ENCODE measurements at regions not wholly inside any gene's neighbourhood (a gene's known extent, or its start where the extent isn't known, plus 50 kb on each side); places are given as distances from the start of the nearest gene placed in this dataset.
"Not testable (repeated sequence)": the region's sequence is repeated elsewhere in the genome, so short reads cannot be mapped to it uniquely, and the experiment has no call there.

DNA sequence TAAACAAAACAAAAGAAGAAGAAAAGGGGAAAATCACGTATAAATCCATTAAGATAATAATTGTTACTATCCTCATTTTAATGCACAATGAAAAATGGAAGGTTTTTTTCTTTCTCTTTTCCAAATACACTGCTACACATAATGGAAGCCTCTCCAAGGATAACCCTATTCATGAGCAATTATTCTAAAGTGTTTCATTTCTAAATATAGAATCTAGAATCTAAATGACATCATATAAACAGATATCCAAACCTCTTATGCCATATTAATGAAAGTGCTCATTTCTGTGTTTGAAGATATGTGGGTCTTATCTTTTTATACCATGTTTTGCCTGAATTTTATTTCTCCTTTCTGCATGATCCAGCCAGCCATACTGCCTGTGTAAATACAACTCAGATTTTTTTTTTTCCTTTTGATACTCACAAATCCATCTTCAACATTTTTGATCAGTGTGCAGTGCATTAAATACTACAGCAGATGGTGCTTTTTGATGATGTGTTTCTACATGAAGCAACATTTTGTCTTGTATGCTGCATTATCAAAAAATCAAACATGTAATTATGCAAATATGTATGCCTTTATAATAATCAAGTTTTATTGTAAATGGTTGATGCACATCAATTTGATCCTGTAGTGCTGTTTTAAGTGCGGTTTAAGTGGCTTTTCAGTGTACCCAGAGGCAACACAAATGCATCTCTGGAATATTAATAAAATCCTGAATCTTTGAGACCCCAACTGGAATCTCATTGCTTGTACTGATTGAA, 625.6 kb upstream of the PTBP2 start:
- DNase-seq, result no peak

GRCh38 chr1:96096613-96097321, 624.8 kb upstream of the PTBP2 start:
- peak; percentile 12 for DNase-seq

- peak; percentile 35 for DNase-seq
These were observed 617.1 kb upstream of the PTBP2 start for GRCh38 chr1:96104506-96104905.

DNA sequence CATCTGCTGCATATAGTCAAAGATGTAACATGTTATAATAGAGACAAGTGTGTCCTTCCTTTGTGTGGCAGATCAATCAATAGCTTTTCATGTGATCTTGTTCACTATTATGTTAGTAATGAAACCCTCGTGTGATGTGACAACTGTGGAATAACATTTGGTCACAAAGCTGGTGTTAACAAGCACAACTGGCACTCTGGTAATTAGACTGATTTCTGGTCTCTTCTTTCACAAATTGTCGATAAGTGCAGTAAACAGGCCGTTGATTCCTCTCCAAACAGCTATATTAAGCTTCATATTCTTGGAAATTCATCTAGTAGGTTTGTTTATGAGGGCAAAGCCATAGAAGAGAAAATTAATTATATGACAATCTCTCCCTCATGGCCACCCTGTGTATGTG, 616.7 kb upstream of the PTBP2 start:
- no peak for DNase-seq

DNA sequence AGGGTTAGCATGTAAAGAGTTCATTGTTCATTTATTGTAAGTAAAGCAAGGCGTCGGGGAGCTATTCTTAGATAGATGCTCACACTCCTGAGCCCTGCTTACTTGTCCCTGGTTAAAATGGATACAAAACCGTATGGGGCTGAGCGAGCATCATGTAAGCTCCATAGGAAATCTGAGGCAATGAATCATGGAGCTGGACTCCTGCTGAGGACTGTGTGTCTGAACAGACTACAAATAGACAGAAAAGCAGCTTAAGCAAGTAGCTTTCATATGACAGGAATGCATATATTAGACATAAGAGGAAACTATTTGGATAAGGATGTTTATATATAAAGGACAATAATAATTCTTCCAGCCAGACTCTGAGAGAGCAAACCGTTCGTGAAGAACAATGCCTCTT, 604.9 kb upstream of the PTBP2 start:
- DNase-seq, result peak; percentile 77

GRCh38 chr1:96130432-96130831, 591.2 kb upstream of the PTBP2 start:
- DNase-seq, result no peak

DNA sequence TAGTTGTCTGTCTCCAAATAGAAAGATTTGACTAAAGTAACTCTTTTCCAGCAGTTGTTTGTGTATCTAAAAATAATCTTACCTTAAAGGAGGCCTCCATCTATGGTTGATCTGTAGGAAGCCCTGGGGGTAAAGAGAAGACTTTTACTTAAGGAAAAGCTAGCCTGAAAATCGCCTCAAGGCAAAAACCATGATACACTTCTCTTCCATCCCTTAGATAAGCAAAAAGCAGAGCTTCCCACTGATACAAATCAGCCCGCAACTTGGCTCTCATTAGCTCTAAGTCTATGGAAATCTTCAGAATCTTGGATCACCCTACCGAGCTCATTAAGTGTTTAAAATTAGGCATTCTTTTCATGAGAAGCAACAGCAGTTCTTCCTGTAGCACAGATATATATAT, 576.9 kb upstream of the PTBP2 start:
- DNase-seq, result no peak

GRCh38 chr1:96145492-96145891, 576.1 kb upstream of the PTBP2 start:
- DNase-seq, result no peak

DNA sequence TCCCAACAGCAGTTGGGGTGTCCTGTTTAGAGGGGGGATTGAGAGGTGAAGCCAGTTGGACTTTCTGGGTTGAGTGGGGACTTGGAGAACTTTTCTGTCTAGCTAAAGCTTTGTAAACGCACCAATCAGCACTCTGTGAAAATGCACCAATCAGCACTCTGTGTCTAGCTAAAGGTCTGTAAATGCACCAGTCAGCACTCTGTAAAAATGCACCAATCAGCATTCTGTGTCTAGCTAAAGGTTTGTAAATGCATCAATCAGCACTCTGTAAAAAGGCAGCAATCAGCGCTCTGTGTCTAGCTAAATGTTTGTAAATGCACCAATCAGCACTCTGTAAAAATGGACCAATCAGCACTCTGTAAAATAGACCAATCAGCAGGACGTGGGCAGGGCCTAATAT, 568.6 kb upstream of the PTBP2 start:
- DNase-seq, result not testable (repeated sequence)

DNA sequence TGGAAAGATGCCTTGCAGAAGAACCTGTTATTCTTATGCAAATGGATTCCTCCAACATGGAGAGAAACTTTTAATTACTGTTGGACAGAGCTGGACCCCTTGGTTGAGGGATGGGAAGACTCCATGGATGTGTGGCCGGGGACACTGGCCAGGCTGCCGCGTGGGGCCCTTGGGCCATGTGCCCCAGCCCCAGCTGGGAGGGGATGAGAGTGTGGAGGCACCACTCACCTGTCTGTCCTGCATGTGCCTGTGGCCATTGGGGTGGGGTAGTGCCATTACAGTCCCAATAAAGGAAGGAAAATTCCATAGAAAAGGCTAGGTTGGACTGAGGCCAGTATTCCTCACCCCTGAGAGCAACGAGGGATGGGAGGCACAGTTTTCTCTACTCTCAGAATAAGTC, 564.5 kb upstream of the PTBP2 start:
- DNase-seq, result no peak

DNA sequence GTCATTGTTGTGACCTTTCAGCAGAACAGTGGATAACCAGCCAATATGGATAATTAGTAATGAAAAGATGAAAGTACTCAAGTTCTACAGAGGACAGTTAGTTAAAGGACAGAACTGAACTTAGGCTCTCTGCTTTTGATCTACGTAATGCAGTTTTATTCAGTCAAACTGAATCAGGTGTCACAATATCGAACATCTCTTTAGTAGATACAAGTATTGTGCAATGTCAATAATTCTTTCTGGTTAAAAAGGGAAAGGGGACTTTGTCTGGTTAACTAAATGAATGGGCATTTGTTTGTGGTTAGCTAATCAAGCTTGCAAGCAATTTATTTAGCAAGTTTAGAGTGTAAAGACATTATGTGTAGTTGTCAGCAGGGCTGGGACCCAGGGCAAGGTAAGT, 562.2 kb upstream of the PTBP2 start:
- no peak for DNase-seq

DNA sequence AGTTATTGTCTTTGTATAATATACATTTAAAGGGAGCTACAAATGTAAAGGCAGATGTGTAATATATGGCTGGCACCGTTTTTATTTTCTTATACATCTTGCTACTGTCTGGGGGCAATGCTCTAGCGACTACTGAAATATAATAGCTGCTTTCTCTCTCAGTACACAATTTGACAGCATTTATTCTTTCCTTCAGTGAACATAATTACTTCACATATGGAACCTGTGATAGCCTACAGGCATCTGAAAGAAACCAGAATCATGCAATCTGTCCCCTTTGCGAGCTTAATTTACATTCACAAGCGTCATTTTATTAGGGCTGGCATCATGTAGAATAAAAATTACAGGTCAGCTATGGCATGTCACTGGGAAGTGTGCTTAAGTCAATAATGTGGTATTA, 557.5 kb upstream of the PTBP2 start:
- no peak for DNase-seq

DNA sequence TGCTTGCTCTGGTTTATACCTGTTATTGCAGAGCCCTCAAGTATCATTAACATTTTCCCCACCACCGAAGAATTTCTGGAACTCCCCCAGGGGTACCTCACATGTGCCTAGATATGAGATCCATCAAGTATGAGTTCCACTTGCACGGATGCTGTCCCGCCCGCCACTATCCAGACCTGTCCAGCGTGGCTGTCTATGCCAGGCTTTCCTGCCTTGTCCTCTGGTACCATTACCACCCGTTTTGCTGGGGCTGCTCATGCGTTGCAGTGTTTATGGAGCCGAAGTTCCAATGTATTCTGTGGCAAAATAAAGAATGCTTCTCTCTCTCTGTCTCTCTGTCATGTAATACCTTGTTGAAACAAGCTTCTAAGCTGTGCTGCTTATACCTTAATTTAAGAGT, 543.5 kb upstream of the PTBP2 start:
- DNase-seq, result no peak

DNA sequence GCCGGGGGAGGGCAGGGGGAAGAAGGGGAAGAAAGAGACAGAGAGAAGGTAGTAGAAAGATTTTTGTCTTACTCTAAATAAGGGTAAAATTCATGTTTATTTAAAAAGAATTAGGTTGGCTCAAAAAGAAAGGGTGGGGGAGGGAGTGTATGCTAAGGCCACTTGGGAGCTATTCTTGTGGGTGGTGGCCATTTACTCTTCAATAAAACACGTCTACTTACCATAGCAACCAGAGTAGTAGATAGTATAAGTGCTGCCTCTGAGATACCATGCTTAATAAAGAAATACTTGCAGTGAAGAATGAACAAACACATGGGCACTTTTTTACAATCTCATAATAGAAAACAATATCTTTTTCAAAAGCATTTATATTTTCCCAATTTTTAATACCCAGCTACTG, 538.1 kb upstream of the PTBP2 start:
- no peak for DNase-seq

DNA sequence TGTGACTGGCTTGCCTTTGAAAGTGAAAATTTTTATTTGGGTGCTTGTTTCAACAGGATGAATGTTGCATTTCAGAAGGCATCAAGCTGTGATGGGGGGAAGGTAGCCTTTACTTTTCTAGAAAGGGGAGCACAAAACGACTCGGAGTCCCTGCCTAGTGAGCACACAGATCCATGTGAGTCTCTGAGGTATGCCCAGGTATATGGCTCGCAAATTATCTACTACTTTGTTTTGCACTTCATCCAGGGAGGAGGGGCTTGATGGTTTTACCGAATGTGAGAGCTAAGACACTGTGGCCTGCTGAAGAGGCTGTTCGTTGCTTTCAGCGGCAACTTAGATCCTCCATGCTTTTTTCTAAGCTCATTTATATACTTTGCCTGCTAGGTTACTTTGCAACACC, 537.7 kb upstream of the PTBP2 start:
- no peak for DNase-seq

DNA sequence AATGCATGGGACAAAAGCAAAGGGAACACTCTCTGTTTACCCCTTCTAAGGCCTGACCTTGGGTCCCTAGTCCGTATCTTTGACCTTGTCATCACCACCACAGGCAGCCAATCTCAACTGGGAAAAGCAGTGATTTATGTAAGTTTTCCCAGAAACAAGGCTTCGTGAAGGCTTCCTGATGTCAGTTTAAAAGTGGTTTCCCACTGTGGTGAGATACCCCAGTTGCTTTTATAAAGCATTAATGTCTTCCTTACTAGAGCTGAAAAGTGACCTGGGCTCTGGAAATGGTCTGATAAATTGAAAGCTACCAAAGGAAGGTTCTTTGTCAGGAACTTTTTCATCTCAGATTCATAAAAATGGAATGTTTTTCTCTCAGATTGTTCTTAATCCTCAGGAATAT, 536.4 kb upstream of the PTBP2 start:
- no peak for DNase-seq

- no peak for DNase-seq
These were observed 534.6 kb upstream of the PTBP2 start for GRCh38 chr1:96187020-96187419.

- no peak for DNase-seq
These were observed 530.4 kb upstream of the PTBP2 start for GRCh38 chr1:96191165-96191564.

DNA sequence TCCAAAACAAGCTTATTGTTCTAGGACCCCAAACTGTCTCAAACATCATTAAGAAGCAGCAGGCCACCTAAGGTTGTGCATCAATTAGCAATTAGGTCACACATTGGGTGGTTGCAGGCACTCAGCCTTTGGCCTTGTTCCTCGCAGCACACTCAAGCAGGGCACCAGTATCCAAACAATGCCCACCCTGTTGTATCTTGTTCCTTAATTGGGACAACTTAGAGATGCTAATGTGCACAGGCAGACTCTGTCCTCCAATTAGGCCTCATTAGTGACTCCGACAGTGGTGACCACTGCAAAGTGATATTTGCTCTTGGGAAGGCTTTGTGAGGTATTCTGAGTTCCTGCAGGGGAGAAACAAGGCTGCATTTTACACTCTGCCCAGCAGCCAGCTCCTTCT, 515.1 kb upstream of the PTBP2 start:
- DNase-seq, result peak; percentile 89

GRCh38 chr1:96207936-96208335, 513.6 kb upstream of the PTBP2 start:
- no peak for DNase-seq

DNA sequence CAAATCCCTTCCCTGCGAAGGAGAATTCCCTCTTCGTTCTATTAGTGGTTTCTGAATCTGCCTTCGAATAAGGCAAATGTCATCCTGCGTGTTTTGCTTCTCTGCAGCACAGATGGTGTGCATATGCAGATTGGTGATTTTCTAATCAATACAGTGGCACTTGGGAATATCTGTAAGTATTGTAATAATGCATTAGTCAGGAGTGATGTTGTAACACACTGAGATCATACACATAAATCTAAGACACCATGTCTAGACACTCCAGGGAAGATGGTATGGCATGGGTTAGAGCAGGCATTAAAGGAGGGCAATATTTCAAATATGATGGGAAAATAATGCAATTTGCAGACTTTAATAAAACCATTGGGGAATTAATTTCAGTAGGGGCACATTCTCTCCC, 513.2 kb upstream of the PTBP2 start:
- no peak for DNase-seq

GRCh38 chr1:96210054-96210453, 511.5 kb upstream of the PTBP2 start:
- DNase-seq, result no peak

- DNase-seq, result no peak
These were observed 510.4 kb upstream of the PTBP2 start for GRCh38 chr1:96211202-96211601.

DNA sequence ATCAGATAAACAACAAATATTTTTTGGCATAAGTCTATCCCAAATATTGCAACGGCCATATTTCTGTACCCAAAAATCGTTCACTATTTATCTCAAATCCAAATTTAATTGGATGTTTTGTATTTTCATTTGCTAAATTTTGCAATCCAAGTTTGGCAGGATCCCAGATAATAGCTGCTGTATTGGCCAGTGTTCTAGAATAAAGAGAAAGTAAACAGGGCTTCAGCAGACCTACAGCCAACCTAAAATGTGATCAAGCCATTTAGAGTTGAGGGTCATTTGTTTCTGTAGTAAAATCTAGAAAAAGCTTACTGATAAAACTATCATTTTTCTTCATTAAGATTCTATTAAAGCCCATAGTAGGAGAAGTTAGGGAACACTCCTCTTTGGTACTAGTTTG, 506.6 kb upstream of the PTBP2 start:
- no peak for DNase-seq

- no peak for DNase-seq
These were observed 500.9 kb upstream of the PTBP2 start for GRCh38 chr1:96220651-96221050.
